SK-N-SH treated with all-trans-retinoic acid at 6 μM for 48 hours (cell line): ENCODE measurements at regions not wholly inside any gene's neighbourhood (a gene's known extent, or its start where the extent isn't known, plus 50 kb on each side); places are given as distances from the start of the nearest gene placed in this dataset.

ENCODE experiments used
- ATAC-seq: fragments of 200-7000 bp; cut with Tn5 transposase; 3 replicates; pipeline ENCODE4 v1.9.1; 2020; ENCODE audit warnings: mild to moderate bottlenecking, moderate library complexity
- ARNTL ChIP-seq: fragments of 450-650 bp; formaldehyde crosslinking; IDR thresholded peaks from 2 replicates; pipeline ENCODE4 v1.5.0; 2020; ENCODE audit warnings: low read depth, mild to moderate bottlenecking, moderate library complexity, borderline replicate concordance
- CREB5 ChIP-seq: fragments of 250-450 bp; sonication (Bioruptor Pico); IDR thresholded peaks from 2 replicates; pipeline ENCODE4 v1.5.1; 2020; ENCODE audit warnings: low read depth, mild to moderate bottlenecking, moderate library complexity
- CSDC2 ChIP-seq: fragments of 250-450 bp; sonication (Bioruptor Pico); IDR thresholded peaks from 2 replicates; pipeline ENCODE4 v1.5.0; 2020; ENCODE audit warnings: mild to moderate bottlenecking, moderate library complexity
- ISL1 ChIP-seq: fragments of 250-450 bp; sonication (Bioruptor Pico); IDR thresholded peaks from 2 replicates; pipeline ENCODE4 v2.1.2; 2022; ENCODE audit warnings: mild to moderate bottlenecking, moderate library complexity
- OSR1 ChIP-seq: fragments of 250-450 bp; sonication (Bioruptor Pico); IDR thresholded peaks from 2 replicates; pipeline ENCODE4 v1.8.0; 2022; ENCODE audit warnings: moderate library complexity, mild to moderate bottlenecking, inconsistent platforms
- PATZ1 ChIP-seq: fragments of 250-450 bp; sonication (Bioruptor Pico); IDR thresholded peaks from 2 replicates; pipeline ENCODE4 v1.8.0; 2020; ENCODE audit warnings: mild to moderate bottlenecking, moderate library complexity, borderline replicate concordance
- POU6F1 ChIP-seq: fragments of 250-450 bp; sonication (Bioruptor Pico); IDR thresholded peaks from 2 replicates; pipeline ENCODE4 v1.8.0; 2021; ENCODE audit warnings: low read depth, mild to moderate bottlenecking, moderate library complexity, borderline replicate concordance
- PPARA ChIP-seq: fragments of 250-450 bp; sonication (Bioruptor Pico); IDR thresholded peaks from 2 replicates; pipeline ENCODE4 v1.5.0; 2020; ENCODE audit warnings: mild to moderate bottlenecking, borderline replicate concordance
- RARB ChIP-seq: fragments of 250-450 bp; sonication (Bioruptor Pico); IDR thresholded peaks from 2 replicates; pipeline ENCODE4 v1.8.0; 2021; ENCODE audit warnings: mild to moderate bottlenecking, moderate library complexity
- SNAI2 ChIP-seq: fragments of 250-450 bp; sonication (Bioruptor Pico); IDR thresholded peaks from 2 replicates; pipeline ENCODE4 v1.5.0; 2020; ENCODE audit warnings: mild to moderate bottlenecking, moderate library complexity
- TCF4 ChIP-seq: fragments of 250-450 bp; sonication (Bioruptor Pico); IDR thresholded peaks from 2 replicates; pipeline ENCODE4 v1.8.0; 2021; ENCODE audit warnings: mild to moderate bottlenecking, moderate library complexity, borderline replicate concordance
- TOX ChIP-seq: fragments of 250-450 bp; sonication (Bioruptor Pico); IDR thresholded peaks from 2 replicates; pipeline ENCODE4 v1.8.0; 2021; ENCODE audit warnings: mild to moderate bottlenecking, moderate library complexity, borderline replicate concordance
- TSHZ2 ChIP-seq: fragments of 250-450 bp; sonication (Bioruptor Pico); IDR thresholded peaks from 2 replicates; pipeline ENCODE4 v1.5.0; 2020; ENCODE audit warnings: mild to moderate bottlenecking, moderate library complexity
- ZFP3 ChIP-seq: fragments of 250-450 bp; sonication (Bioruptor Pico); IDR thresholded peaks from 2 replicates; pipeline ENCODE4 v1.5.0; 2020; ENCODE audit warnings: mild to moderate bottlenecking, moderate library complexity
- ZFP30 ChIP-seq: fragments of 450-650 bp; formaldehyde crosslinking; IDR thresholded peaks from 2 replicates; pipeline ENCODE4 v1.5.0; 2022; ENCODE audit warnings: mild to moderate bottlenecking, moderate library complexity
- ZNF565 ChIP-seq: fragments of 450-650 bp; formaldehyde crosslinking; conservative IDR thresholded peaks from 2 replicates; pipeline ENCODE4 v1.5.0; 2020; ENCODE audit warnings: low read depth, mild to moderate bottlenecking, moderate library complexity
- ZNF70 ChIP-seq: fragments of 450-650 bp; formaldehyde crosslinking; IDR thresholded peaks from 2 replicates; pipeline ENCODE4 v1.5.0; 2020; ENCODE audit warnings: mild to moderate bottlenecking, moderate library complexity

GRCh38 chr12:126760092-126760491, 1506.9 kb upstream of the TMEM132C start:
- TF ChIP-seq TSHZ2 (CRISPR knock-in tag) (no peak), POU6F1 (no peak), TOX (no peak), RARB (CRISPR knock-in tag) (no peak), ISL1 (CRISPR knock-in tag) (no peak), ZNF565 (no peak), CSDC2 (CRISPR knock-in tag) (no peak), TCF4 (CRISPR knock-in tag) (no peak), PPARA (CRISPR knock-in tag) (no peak), OSR1 (CRISPR knock-in tag) (no peak), ZFP3 (no peak), PATZ1 (CRISPR knock-in tag) (no peak)
- no peak for ATAC-seq

- TF ChIP-seq CREB5 (no peak), TCF4 (CRISPR knock-in tag) (no peak), PPARA (CRISPR knock-in tag) (no peak), ZFP3 (no peak), SNAI2 (no peak), ZFP30 (CRISPR knock-in tag) (no peak), TOX (no peak), POU6F1 (no peak), ZNF70 (no peak)
Observed at GRCh38 chr12:126761420-126761819, 1505.5 kb upstream of the TMEM132C start.

GRCh38 chr12:126762150-126762549, 1504.8 kb upstream of the TMEM132C start:
- TF ChIP-seq PATZ1 (CRISPR knock-in tag) (no peak), ZNF70 (no peak), ARNTL (CRISPR knock-in tag) (no peak), OSR1 (CRISPR knock-in tag) (no peak), ZFP30 (CRISPR knock-in tag) (no peak), ZFP3 (no peak), CREB5 (no peak), SNAI2 (no peak), TOX (no peak)
- TF ChIP-seq, all 23 proteins: peak for 0
- ATAC-seq: no peak

More at GRCh38 chr12:126761420-126761819, 1505.5 kb upstream of the TMEM132C start:
- ATAC-seq: no peak
